HEK293 (cell line): ENCODE measurements at regions not wholly inside any gene's neighbourhood (a gene's known extent, or its start where the extent isn't known, plus 50 kb on each side); places are given as distances from the start of the nearest gene placed in this dataset.

Source experiments
- CTCF ChIA-PET: fragments of 350-600 bp; formaldehyde crosslinking; extraction: SDS; loops from one replicate; lab custom pipeline; 2021; ENCODE audit warnings: antibody characterized with exemption; lab: Yijun Ruan, JAX
- POLR2A ChIA-PET: fragments of 300-600 bp; formaldehyde crosslinking; extraction: SDS; loops from one replicate; lab custom pipeline; 2020; ENCODE audit warnings: antibody characterized with exemption, inconsistent platforms; lab: Yijun Ruan, JAX
- H3K27ac ChIP-seq: fragments of 200-500 bp; sonication (Bioruptor generic); 2 replicates; pipeline ENCODE4 v1.5.1; 2014; ENCODE audit warnings: low read depth, low read length, control low read depth, inconsistent platforms; ENCODE audit errors: extremely low read depth
- H3K36me3 ChIP-seq, 2 experiments: fragments of 200-500 bp in 1 of 2; sonication (Bioruptor generic) in 1 of 2; 1 replicate in 1 of 2; 2 replicates in 1 of 2; pipeline ENCODE4 v1.5.1; 2014 to 2017; ENCODE audit warnings: inconsistent platforms in 2 of 2, low read length in 2 of 2; ENCODE audit not compliant: control insufficient read depth in 2 of 2, insufficient read depth in 1 of 2
- H3K4me1 ChIP-seq: fragments of 200-500 bp; sonication (Bioruptor generic); 2 replicates; pipeline ENCODE4 v1.5.1; 2014; ENCODE audit warnings: mild to moderate bottlenecking, low read length, inconsistent platforms; ENCODE audit not compliant: control insufficient read depth, insufficient read depth
- H3K4me3 ChIP-seq: 2 replicates; pipeline ENCODE4 v1.5.1; 2011; ENCODE audit warnings: low read depth, mild to moderate bottlenecking, control low read depth, low read length, moderate library complexity
- H3K9me3 ChIP-seq: fragments of 200-500 bp; sonication (Bioruptor generic); 2 replicates; pipeline ENCODE4 v1.5.1; 2014; ENCODE audit warnings: low read depth, low read length, inconsistent platforms; ENCODE audit not compliant: control insufficient read depth, insufficient read depth
- SP2 ChIP-seq: fragments of 450-650 bp; formaldehyde crosslinking; IDR thresholded peaks from 2 replicates; pipeline ENCODE4 v1.5.1; 2016; ENCODE audit warnings: missing biosample characterization, missing genetic modification characterization
- ZBTB17 ChIP-seq: fragments of 450-650 bp; formaldehyde crosslinking; IDR thresholded peaks from 2 replicates; pipeline ENCODE4 v1.5.1; 2016; ENCODE audit warnings: missing biosample characterization, missing genetic modification characterization
- ZNF184 ChIP-seq: fragments of 450-650 bp; IDR thresholded peaks from 2 replicates; pipeline ENCODE4 v1.5.1; 2018; ENCODE audit warnings: missing biosample characterization, mild to moderate bottlenecking, missing genetic modification characterization
- ZNF335 ChIP-seq: fragments of 450-650 bp; formaldehyde crosslinking; conservative IDR thresholded peaks from 2 replicates; pipeline ENCODE4 v1.5.1; 2016; ENCODE audit warnings: missing biosample characterization, missing genetic modification characterization
- ZNF544 ChIP-seq: fragments of 450-650 bp; formaldehyde crosslinking; IDR thresholded peaks from 2 replicates; pipeline ENCODE4 v1.5.0; 2017; ENCODE audit warnings: missing biosample characterization, missing genetic modification characterization
- ZNF621 ChIP-seq: fragments of 450-650 bp; formaldehyde crosslinking; IDR thresholded peaks from 2 replicates; pipeline ENCODE4 v1.5.1; 2017; ENCODE audit warnings: missing biosample characterization, missing genetic modification characterization
- ZNF654 ChIP-seq: fragments of 450-650 bp; formaldehyde crosslinking; IDR thresholded peaks from 2 replicates; pipeline ENCODE4 v1.5.1; 2016; ENCODE audit warnings: low read depth, missing biosample characterization, missing genetic modification characterization
- ZSCAN30 ChIP-seq: fragments of 450-650 bp; IDR thresholded peaks from 2 replicates; pipeline ENCODE4 v1.5.1; 2018; ENCODE audit warnings: missing biosample characterization, mild to moderate bottlenecking, missing genetic modification characterization, moderate library complexity
- TF ChIP-seq, protein P1 (sequence below): fragments of 450-650 bp; formaldehyde crosslinking; IDR thresholded peaks from 2 replicates; pipeline ENCODE4 v1.5.1; 2016; ENCODE audit warnings: missing biosample characterization, missing genetic modification characterization
- TF ChIP-seq, protein P2 (sequence below): fragments of 450-650 bp; formaldehyde crosslinking; IDR thresholded peaks from 2 replicates; pipeline ENCODE4 v1.5.1; 2016; ENCODE audit warnings: missing biosample characterization, missing genetic modification characterization, low read depth
- TF ChIP-seq, protein P3 (sequence below): fragments of 450-650 bp; formaldehyde crosslinking; IDR thresholded peaks from 2 replicates; pipeline ENCODE4 v1.5.1; 2016; ENCODE audit warnings: missing biosample characterization, missing genetic modification characterization, borderline replicate concordance
- TF ChIP-seq, protein P4 (sequence below): fragments of 450-650 bp; formaldehyde crosslinking; IDR thresholded peaks from 2 replicates; pipeline ENCODE4 v1.5.1; 2017; ENCODE audit warnings: missing biosample characterization, missing genetic modification characterization
- TF ChIP-seq, protein P5 (sequence below): fragments of 450-650 bp; formaldehyde crosslinking; conservative IDR thresholded peaks from 2 replicates; pipeline ENCODE4 v1.5.1; 2016; ENCODE audit warnings: low read depth, missing biosample characterization, missing genetic modification characterization

DNA sequence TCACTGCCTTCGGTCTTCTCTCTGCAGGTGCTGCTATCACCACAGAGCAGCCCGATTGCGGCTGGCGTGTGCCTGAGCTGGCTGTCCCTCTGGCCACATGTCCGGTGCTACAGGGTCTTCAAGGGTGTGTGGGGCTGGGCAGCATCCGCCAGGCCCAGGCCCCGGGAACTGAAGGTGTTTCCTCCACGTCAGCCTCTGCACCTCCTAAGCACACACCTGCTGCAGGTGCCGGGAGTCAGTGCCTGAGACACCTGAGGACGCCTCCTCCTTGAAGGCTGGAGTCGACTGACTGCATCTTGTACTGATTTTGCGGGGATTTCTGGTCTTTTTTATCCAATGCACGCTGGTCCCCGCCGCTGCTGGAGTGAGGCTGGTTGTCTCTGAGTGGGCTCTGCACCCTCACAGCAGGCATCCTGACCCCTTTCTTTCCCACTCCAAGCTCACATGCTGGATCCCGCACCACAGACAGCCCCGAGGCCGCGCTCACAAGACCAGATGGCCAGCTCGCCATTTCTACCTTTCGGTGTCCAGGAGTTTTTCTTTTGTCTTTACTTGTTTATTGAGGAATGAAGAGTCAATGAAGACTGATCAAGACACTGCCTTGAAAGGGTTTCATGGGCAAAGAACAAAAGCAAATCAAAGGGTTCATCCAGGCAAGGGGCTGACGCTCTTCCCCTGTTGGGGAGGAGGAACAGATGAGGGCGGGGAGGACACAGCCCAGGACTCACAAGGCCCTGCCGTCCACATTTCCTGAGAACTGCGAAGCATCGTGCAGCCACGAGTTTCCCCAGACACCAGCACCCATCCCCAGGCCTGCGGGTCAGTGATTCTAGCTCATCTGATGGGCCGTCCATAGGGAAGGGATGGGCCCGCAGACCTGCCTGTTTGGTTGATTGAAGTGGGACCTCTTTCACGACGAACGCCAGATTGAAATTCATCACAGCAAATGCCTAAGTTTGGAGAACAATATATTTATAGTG is 203.8 kb upstream of the SOX1 start (continued):
- TF ChIP-seq, protein P1, sequence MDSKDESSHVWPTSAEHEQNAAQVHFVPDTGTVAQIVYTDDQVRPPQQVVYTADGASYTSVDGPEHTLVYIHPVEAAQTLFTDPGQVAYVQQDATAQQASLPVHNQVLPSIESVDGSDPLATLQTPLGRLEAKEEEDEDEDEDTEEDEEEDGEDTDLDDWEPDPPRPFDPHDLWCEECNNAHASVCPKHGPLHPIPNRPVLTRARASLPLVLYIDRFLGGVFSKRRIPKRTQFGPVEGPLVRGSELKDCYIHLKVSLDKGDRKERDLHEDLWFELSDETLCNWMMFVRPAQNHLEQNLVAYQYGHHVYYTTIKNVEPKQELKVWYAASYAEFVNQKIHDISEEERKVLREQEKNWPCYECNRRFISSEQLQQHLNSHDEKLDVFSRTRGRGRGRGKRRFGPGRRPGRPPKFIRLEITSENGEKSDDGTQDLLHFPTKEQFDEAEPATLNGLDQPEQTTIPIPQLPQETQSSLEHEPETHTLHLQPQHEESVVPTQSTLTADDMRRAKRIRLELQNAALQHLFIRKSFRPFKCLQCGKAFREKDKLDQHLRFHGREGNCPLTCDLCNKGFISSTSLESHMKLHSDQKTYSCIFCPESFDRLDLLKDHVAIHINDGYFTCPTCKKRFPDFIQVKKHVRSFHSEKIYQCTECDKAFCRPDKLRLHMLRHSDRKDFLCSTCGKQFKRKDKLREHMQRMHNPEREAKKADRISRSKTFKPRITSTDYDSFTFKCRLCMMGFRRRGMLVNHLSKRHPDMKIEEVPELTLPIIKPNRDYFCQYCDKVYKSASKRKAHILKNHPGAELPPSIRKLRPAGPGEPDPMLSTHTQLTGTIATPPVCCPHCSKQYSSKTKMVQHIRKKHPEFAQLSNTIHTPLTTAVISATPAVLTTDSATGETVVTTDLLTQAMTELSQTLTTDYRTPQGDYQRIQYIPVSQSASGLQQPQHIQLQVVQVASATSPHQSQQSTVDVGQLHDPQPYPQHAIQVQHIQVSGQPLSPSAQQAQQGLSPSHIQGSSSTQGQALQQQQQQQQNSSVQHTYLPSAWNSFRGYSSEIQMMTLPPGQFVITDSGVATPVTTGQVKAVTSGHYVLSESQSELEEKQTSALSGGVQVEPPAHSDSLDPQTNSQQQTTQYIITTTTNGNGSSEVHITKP (tag by site-specific recombination): no peak
- TF ChIP-seq ZNF621 (tag by site-specific recombination) (no peak), SP2 (tag by site-specific recombination) (no peak)
- TF ChIP-seq, protein P2, sequence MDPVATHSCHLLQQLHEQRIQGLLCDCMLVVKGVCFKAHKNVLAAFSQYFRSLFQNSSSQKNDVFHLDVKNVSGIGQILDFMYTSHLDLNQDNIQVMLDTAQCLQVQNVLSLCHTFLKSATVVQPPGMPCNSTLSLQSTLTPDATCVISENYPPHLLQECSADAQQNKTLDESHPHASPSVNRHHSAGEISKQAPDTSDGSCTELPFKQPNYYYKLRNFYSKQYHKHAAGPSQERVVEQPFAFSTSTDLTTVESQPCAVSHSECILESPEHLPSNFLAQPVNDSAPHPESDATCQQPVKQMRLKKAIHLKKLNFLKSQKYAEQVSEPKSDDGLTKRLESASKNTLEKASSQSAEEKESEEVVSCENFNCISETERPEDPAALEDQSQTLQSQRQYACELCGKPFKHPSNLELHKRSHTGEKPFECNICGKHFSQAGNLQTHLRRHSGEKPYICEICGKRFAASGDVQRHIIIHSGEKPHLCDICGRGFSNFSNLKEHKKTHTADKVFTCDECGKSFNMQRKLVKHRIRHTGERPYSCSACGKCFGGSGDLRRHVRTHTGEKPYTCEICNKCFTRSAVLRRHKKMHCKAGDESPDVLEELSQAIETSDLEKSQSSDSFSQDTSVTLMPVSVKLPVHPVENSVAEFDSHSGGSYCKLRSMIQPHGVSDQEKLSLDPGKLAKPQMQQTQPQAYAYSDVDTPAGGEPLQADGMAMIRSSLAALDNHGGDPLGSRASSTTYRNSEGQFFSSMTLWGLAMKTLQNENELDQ (tag by site-specific recombination): no peak
- TF ChIP-seq, all 188 proteins: peak for 0

DNA sequence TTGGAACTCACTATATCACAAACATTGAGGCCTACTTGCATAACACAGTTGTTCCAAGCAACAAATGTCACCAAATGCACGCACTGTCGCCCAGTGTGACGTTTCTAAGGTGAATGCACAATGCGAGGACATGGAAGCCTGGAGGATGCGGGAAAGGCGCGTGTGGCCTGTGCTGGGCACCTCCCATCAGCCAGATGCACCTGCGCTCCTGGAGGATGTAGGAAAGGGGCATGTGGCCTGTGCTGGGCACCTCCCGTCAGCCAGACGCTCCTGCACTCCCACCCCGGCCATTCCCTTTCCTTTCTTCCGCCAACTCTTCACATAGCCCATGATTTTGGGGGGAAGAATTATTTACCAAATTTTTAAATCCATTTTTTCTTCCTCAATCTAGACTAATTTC is 202.4 kb upstream of the SOX1 start:
- TF ChIP-seq ZBTB17 (tag by site-specific recombination): no peak
- TF ChIP-seq, protein P3, sequence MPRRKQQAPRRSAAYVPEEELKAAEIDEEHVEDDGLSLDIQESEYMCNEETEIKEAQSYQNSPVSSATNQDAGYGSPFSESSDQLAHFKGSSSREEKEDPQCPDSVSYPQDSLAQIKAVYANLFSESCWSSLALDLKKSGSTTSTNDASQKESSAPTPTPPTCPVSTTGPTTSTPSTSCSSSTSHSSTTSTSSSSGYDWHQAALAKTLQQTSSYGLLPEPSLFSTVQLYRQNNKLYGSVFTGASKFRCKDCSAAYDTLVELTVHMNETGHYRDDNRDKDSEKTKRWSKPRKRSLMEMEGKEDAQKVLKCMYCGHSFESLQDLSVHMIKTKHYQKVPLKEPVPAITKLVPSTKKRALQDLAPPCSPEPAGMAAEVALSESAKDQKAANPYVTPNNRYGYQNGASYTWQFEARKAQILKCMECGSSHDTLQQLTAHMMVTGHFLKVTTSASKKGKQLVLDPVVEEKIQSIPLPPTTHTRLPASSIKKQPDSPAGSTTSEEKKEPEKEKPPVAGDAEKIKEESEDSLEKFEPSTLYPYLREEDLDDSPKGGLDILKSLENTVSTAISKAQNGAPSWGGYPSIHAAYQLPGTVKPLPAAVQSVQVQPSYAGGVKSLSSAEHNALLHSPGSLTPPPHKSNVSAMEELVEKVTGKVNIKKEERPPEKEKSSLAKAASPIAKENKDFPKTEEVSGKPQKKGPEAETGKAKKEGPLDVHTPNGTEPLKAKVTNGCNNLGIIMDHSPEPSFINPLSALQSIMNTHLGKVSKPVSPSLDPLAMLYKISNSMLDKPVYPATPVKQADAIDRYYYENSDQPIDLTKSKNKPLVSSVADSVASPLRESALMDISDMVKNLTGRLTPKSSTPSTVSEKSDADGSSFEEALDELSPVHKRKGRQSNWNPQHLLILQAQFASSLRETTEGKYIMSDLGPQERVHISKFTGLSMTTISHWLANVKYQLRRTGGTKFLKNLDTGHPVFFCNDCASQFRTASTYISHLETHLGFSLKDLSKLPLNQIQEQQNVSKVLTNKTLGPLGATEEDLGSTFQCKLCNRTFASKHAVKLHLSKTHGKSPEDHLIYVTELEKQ (tag by site-specific recombination): no peak
- TF ChIP-seq, protein P4, sequence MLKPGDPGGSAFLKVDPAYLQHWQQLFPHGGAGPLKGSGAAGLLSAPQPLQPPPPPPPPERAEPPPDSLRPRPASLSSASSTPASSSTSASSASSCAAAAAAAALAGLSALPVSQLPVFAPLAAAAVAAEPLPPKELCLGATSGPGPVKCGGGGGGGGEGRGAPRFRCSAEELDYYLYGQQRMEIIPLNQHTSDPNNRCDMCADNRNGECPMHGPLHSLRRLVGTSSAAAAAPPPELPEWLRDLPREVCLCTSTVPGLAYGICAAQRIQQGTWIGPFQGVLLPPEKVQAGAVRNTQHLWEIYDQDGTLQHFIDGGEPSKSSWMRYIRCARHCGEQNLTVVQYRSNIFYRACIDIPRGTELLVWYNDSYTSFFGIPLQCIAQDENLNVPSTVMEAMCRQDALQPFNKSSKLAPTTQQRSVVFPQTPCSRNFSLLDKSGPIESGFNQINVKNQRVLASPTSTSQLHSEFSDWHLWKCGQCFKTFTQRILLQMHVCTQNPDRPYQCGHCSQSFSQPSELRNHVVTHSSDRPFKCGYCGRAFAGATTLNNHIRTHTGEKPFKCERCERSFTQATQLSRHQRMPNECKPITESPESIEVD: no peak
- no peak for TF ChIP-seq ZNF184
- TF ChIP-seq SP2 (tag by site-specific recombination): no peak
- no peak for TF ChIP-seq ZNF544 (tag by site-specific recombination)
- Histone ChIP-seq H3K36me3 (no peaks in the 10 kb centered on the region), H3K9me3 (no peaks in the 10 kb centered on the region), H3K4me3 (no peak overlapping the region), H3K4me1 (no peaks in the 10 kb centered on the region), H3K27ac (no peak overlapping the region)
- ChIA-PET POLR2A (no interaction called here), CTCF (no interaction called here)

DNA sequence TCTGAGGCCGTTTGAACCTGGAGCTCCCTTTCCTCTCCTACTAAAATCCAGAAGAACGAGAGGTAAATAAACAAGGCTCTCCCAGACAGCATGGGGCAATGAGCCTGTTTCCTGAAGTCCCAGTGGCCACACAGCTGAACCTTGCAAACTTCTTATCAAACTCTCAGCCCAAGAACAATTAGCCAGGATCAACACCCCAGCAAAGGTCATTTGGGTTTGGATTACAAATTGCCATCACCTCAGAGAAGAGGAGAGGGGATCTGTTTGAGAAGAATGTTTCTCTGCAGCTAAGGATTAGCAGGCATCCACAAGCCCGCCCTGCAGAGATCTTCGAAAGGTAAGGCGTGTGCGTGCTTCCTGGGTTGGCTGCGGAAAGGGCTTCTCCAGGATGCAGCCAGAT is 201.9 kb upstream of the SOX1 start:
- ChIA-PET POLR2A (no interaction called here), CTCF (no interaction called here)
- Histone ChIP-seq H3K4me1 (no peaks in the 10 kb centered on the region), H3K36me3 (no peaks in the 10 kb centered on the region), H3K9me3 (no peaks in the 10 kb centered on the region), H3K27ac (no peak overlapping the region), H3K4me3 (no peak overlapping the region)
- TF ChIP-seq ZSCAN30 (tag by site-specific recombination): no peak
- no peak for TF ChIP-seq ZNF654 (tag by site-specific recombination)
- no peak for TF ChIP-seq ZNF335
- TF ChIP-seq, protein P5, sequence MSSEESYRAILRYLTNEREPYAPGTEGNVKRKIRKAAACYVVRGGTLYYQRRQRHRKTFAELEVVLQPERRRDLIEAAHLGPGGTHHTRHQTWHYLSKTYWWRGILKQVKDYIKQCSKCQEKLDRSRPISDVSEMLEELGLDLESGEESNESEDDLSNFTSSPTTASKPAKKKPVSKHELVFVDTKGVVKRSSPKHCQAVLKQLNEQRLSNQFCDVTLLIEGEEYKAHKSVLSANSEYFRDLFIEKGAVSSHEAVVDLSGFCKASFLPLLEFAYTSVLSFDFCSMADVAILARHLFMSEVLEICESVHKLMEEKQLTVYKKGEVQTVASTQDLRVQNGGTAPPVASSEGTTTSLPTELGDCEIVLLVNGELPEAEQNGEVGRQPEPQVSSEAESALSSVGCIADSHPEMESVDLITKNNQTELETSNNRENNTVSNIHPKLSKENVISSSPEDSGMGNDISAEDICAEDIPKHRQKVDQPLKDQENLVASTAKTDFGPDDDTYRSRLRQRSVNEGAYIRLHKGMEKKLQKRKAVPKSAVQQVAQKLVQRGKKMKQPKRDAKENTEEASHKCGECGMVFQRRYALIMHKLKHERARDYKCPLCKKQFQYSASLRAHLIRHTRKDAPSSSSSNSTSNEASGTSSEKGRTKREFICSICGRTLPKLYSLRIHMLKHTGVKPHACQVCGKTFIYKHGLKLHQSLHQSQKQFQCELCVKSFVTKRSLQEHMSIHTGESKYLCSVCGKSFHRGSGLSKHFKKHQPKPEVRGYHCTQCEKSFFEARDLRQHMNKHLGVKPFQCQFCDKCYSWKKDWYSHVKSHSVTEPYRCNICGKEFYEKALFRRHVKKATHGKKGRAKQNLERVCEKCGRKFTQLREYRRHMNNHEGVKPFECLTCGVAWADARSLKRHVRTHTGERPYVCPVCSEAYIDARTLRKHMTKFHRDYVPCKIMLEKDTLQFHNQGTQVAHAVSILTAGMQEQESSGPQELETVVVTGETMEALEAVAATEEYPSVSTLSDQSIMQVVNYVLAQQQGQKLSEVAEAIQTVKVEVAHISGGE: no peak
- TF ChIP-seq, all 188 proteins: peak for 0
